MM.1S (cell line): ENCODE measurements at regions not wholly inside any gene's neighbourhood (a gene's known extent, or its start where the extent isn't known, plus 50 kb on each side); places are given as distances from the start of the nearest gene placed in this dataset.

ENCODE experiments used
- EZH2 ChIP-seq: fragments of 300-600 bp; sonication (generic); optimal IDR thresholded peaks from 2 replicates; pipeline ENCODE3; 2017; ENCODE audit warnings: low read depth, mild to moderate bottlenecking, antibody characterized with exemption, low read length, mixed read lengths
- EZH2phosphoT487 ChIP-seq: fragments of 300-600 bp; sonication (generic); IDR thresholded peaks from 2 replicates; pipeline ENCODE4 v1.6.1; 2018; ENCODE audit warnings: antibody characterized with exemption, low read length
- TF ChIP-seq, protein P1 (sequence below): fragments of 300-600 bp; sonication (generic); IDR thresholded peaks from 2 replicates; pipeline ENCODE4 v1.5.1; 2016; ENCODE audit warnings: antibody characterized with exemption, low read length, mixed read lengths

DNA sequence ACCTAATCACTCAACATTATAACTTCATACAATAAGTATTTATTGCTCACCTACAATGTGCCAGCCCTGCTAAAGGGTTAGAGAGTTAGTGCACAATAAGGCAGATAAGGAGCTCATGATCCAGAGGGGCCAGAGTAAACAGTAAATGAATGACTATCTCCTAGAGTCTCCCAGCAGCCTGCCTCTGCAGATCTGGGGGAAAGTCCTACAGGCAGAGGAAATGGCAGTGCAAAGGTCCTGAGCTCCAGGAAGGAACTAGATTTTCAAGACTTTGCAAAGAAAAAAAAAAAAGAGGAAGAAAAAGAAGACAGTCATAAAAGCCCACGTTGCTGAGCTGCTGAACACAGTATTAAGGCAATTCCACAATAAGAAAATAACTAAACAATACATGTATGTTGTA, 160.1 kb downstream of the SIM1 start:
- TF ChIP-seq, protein P1, sequence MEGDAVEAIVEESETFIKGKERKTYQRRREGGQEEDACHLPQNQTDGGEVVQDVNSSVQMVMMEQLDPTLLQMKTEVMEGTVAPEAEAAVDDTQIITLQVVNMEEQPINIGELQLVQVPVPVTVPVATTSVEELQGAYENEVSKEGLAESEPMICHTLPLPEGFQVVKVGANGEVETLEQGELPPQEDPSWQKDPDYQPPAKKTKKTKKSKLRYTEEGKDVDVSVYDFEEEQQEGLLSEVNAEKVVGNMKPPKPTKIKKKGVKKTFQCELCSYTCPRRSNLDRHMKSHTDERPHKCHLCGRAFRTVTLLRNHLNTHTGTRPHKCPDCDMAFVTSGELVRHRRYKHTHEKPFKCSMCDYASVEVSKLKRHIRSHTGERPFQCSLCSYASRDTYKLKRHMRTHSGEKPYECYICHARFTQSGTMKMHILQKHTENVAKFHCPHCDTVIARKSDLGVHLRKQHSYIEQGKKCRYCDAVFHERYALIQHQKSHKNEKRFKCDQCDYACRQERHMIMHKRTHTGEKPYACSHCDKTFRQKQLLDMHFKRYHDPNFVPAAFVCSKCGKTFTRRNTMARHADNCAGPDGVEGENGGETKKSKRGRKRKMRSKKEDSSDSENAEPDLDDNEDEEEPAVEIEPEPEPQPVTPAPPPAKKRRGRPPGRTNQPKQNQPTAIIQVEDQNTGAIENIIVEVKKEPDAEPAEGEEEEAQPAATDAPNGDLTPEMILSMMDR, result no peak
- TF ChIP-seq EZH2 (no peak), EZH2phosphoT487 (no peak)
